Activated naive CD8-positive, alpha-beta T cell treated with anti-CD3 and anti-CD28 coated beads, Interleukin-2, amount 10 ng/mL, durations not matched to agents 7 days and 5 days (primary cell): ENCODE measurements at regions not wholly inside any gene's neighbourhood (a gene's known extent, or its start where the extent isn't known, plus 50 kb on each side); places are given as distances from the start of the nearest gene placed in this dataset.
"Not testable (repeated sequence)": the region's sequence is repeated elsewhere in the genome, so short reads cannot be mapped to it uniquely, and the experiment has no call there.

Experiments used
- ATAC-seq: fragments of 150-1000 bp; cut with Tn5 transposase; one replicate; pipeline ENCODE4 v1.10.0; 2021; ENCODE audit warnings: low read depth, moderate library complexity
- POLR2A ChIA-PET: fragments of 350-600 bp; sonication (Branson Sonifier 250); formaldehyde crosslinking; loops from one replicate; lab custom pipeline; 2021; ENCODE audit warnings: antibody characterized with exemption; lab: Charles Lee
- DNase-seq: peaks from one replicate; pipeline ENCODE4 v3.0.0; 2021
- H3K27ac Mint-ChIP-seq: one replicate; pipeline ENCODE4 v1.8.0; 2022; ENCODE audit warnings: mild to moderate bottlenecking, mixed read lengths
- H3K27me3 Mint-ChIP-seq: one replicate; pipeline ENCODE4 v1.8.0; 2022; ENCODE audit warnings: mild to moderate bottlenecking, moderate library complexity, mixed read lengths
- H3K36me3 Mint-ChIP-seq: one replicate; pipeline ENCODE4 v1.8.0; 2021; ENCODE audit warnings: mild to moderate bottlenecking, mixed read lengths
- H3K4me1 Mint-ChIP-seq: one replicate; pipeline ENCODE4 v1.8.0; 2021; ENCODE audit warnings: mixed read lengths
- H3K4me3 Mint-ChIP-seq: one replicate; pipeline ENCODE4 v1.8.0; 2022; ENCODE audit warnings: mild to moderate bottlenecking, moderate library complexity, mixed read lengths
- H3K9me3 Mint-ChIP-seq: one replicate; pipeline ENCODE4 v1.8.0; 2021; ENCODE audit warnings: mixed read lengths

GRCh38 chr1:203559523-203559922 is 65.6 kb downstream of the OPTC start:
- no peak overlapping the region for H3K4me3 Mint-ChIP-seq
- no peaks in the 10 kb centered on the region for H3K36me3 Mint-ChIP-seq
- no peak overlapping the region for H3K27ac Mint-ChIP-seq
- H3K4me1 Mint-ChIP-seq: no peaks in the 10 kb centered on the region
- ATAC-seq (no peak), DNase-seq (no peak)
- H3K9me3 Mint-ChIP-seq: no peaks in the 10 kb centered on the region
- peaks cover 19% of the 10 kb centered on the region for H3K27me3 Mint-ChIP-seq
- POLR2A ChIA-PET: no interaction called here

- H3K9me3 Mint-ChIP-seq, H3K27ac Mint-ChIP-seq, H3K36me3 Mint-ChIP-seq, POLR2A ChIA-PET, ATAC-seq, H3K4me3 Mint-ChIP-seq, H3K4me1 Mint-ChIP-seq, DNase-seq: not testable (repeated sequence)
- H3K27me3 Mint-ChIP-seq: peaks cover 22% of the 10 kb centered on the region
Measured at GRCh38 chr1:203561761-203562160, 64.9 kb upstream of the ATP2B4 start.

GRCh38 chr1:203563291-203563690 is 63.3 kb upstream of the ATP2B4 start:
- no peak overlapping the region for H3K4me3 Mint-ChIP-seq
- POLR2A ChIA-PET: no interaction called here

GRCh38 chr1:203564024-203564423 is 62.6 kb upstream of the ATP2B4 start:
- H3K27ac Mint-ChIP-seq: no peak overlapping the region
- peaks cover 13% of the 10 kb centered on the region for H3K27me3 Mint-ChIP-seq
- H3K4me3 Mint-ChIP-seq: no peak overlapping the region
- DNase-seq: no peak
- H3K4me1 Mint-ChIP-seq: peaks cover 2% of the 10 kb centered on the region
- POLR2A ChIA-PET: no interaction called here
- H3K36me3 Mint-ChIP-seq: no peaks in the 10 kb centered on the region
- no peaks in the 10 kb centered on the region for H3K9me3 Mint-ChIP-seq
- ATAC-seq: no peak

More at GRCh38 chr1:203563291-203563690, 63.3 kb upstream of the ATP2B4 start:
- no peaks in the 10 kb centered on the region for H3K36me3 Mint-ChIP-seq
- no peak overlapping the region for H3K27ac Mint-ChIP-seq
- H3K9me3 Mint-ChIP-seq: no peaks in the 10 kb centered on the region
- H3K27me3 Mint-ChIP-seq: peaks cover 15% of the 10 kb centered on the region
- ATAC-seq (no peak), DNase-seq (no peak)
- no peaks in the 10 kb centered on the region for H3K4me1 Mint-ChIP-seq

- Mint-ChIP-seq H3K27ac (no peak overlapping the region), H3K36me3 (no peaks in the 10 kb centered on the region), H3K27me3 (peaks cover 8% of the 10 kb centered on the region), H3K4me3 (no peak overlapping the region), H3K4me1 (peaks cover 2% of the 10 kb centered on the region), H3K9me3 (no peaks in the 10 kb centered on the region)
- no peak for DNase-seq
- POLR2A ChIA-PET: no interaction called here
- no peak for ATAC-seq
Measured at GRCh38 chr1:203565049-203565448, 61.6 kb upstream of the ATP2B4 start.

- Mint-ChIP-seq H3K27me3 (peaks cover 8% of the 10 kb centered on the region), H3K36me3 (no peaks in the 10 kb centered on the region), H3K4me1 (peaks cover 2% of the 10 kb centered on the region), H3K27ac (no peak overlapping the region), H3K9me3 (no peaks in the 10 kb centered on the region), H3K4me3 (no peak overlapping the region)
- ATAC-seq (no peak), DNase-seq (no peak)
- POLR2A ChIA-PET: interaction anchor here (0.6 kb wide), 1 partner anchor 23 kb away, joined by 4 read pairs; no protein-coding TSS in a partner anchor
Measured at GRCh38 chr1:203565981-203566380, 60.7 kb upstream of the ATP2B4 start.

- H3K36me3 Mint-ChIP-seq, POLR2A ChIA-PET: not testable (repeated sequence)
Measured at GRCh38 chr1:203566966-203567365, 59.7 kb upstream of the ATP2B4 start.

GRCh38 chr1:203567596-203567995 is 59.0 kb upstream of the ATP2B4 start:
- H3K4me1 Mint-ChIP-seq: peaks cover 2% of the 10 kb centered on the region
- no peak overlapping the region for H3K27ac Mint-ChIP-seq
- no peak overlapping the region for H3K4me3 Mint-ChIP-seq
- ATAC-seq: no peak
- no peaks in the 10 kb centered on the region for H3K9me3 Mint-ChIP-seq
- POLR2A ChIA-PET: no interaction called here
- H3K36me3 Mint-ChIP-seq: no peaks in the 10 kb centered on the region
- DNase-seq: no peak
- H3K27me3 Mint-ChIP-seq: peaks cover 2% of the 10 kb centered on the region

More at GRCh38 chr1:203566966-203567365, 59.7 kb upstream of the ATP2B4 start:
- H3K4me1 Mint-ChIP-seq, ATAC-seq, H3K27ac Mint-ChIP-seq, DNase-seq, H3K27me3 Mint-ChIP-seq, H3K9me3 Mint-ChIP-seq, H3K4me3 Mint-ChIP-seq: not testable (repeated sequence)

GRCh38 chr1:203569490-203570318 is 56.9 kb upstream of the ATP2B4 start:
- no peaks in the 10 kb centered on the region for H3K9me3 Mint-ChIP-seq
- ATAC-seq: no peak
- no peak overlapping the region for H3K27ac Mint-ChIP-seq

GRCh38 chr1:203570805-203571204 is 55.8 kb upstream of the ATP2B4 start:
- ATAC-seq (no peak), DNase-seq (no peak)
- no peak overlapping the region for H3K27ac Mint-ChIP-seq
- H3K36me3 Mint-ChIP-seq: no peaks in the 10 kb centered on the region
- H3K4me3 Mint-ChIP-seq: no peak overlapping the region
- H3K9me3 Mint-ChIP-seq: no peaks in the 10 kb centered on the region
- POLR2A ChIA-PET: no interaction called here
- peaks cover 6% of the 10 kb centered on the region for H3K27me3 Mint-ChIP-seq
- H3K4me1 Mint-ChIP-seq: peaks cover 2% of the 10 kb centered on the region

More at GRCh38 chr1:203569490-203570318, 56.9 kb upstream of the ATP2B4 start:
- POLR2A ChIA-PET: no interaction called here
- DNase-seq: no peak
- no peaks in the 10 kb centered on the region for H3K36me3 Mint-ChIP-seq
- H3K4me1 Mint-ChIP-seq: peaks cover 2% of the 10 kb centered on the region
- H3K4me3 Mint-ChIP-seq: no peak overlapping the region
- H3K27me3 Mint-ChIP-seq: peaks cover 6% of the 10 kb centered on the region

GRCh38 chr1:203571661-203572060 is 55.0 kb upstream of the ATP2B4 start:
- ATAC-seq: no peak
- no peak overlapping the region for H3K4me3 Mint-ChIP-seq
- no peak overlapping the region for H3K27ac Mint-ChIP-seq
- H3K4me1 Mint-ChIP-seq: peaks cover 2% of the 10 kb centered on the region
- no peak for DNase-seq
- H3K9me3 Mint-ChIP-seq: no peaks in the 10 kb centered on the region
- H3K36me3 Mint-ChIP-seq: no peaks in the 10 kb centered on the region
- H3K27me3 Mint-ChIP-seq: peaks cover 3% of the 10 kb centered on the region
- POLR2A ChIA-PET: no interaction called here

GRCh38 chr1:203572134-203572625 is 54.5 kb upstream of the ATP2B4 start:
- Mint-ChIP-seq H3K27me3 (peaks cover 8% of the 10 kb centered on the region), H3K9me3 (no peaks in the 10 kb centered on the region), H3K4me1 (peaks cover 2% of the 10 kb centered on the region), H3K36me3 (no peaks in the 10 kb centered on the region), H3K4me3 (no peak overlapping the region), H3K27ac (no peak overlapping the region)
- POLR2A ChIA-PET: no interaction called here
- ATAC-seq: no peak
- no peak for DNase-seq

- H3K4me1 Mint-ChIP-seq: peaks cover 4% of the 10 kb centered on the region
Measured at GRCh38 chr1:203573730-203574129, 52.9 kb upstream of the ATP2B4 start.

More at GRCh38 chr1:203573730-203574129, 52.9 kb upstream of the ATP2B4 start:
- no peak overlapping the region for H3K4me3 Mint-ChIP-seq
- no peaks in the 10 kb centered on the region for H3K36me3 Mint-ChIP-seq
- POLR2A ChIA-PET: no interaction called here
- H3K9me3 Mint-ChIP-seq: no peaks in the 10 kb centered on the region
- peaks cover 18% of the 10 kb centered on the region for H3K27me3 Mint-ChIP-seq
- DNase-seq (no peak), ATAC-seq (no peak)
- no peak overlapping the region for H3K27ac Mint-ChIP-seq
